ENCODE measurements at regions not wholly inside any gene's neighbourhood (a gene's known extent, or its start where the extent isn't known, plus 50 kb on each side); places are given as distances from the start of the nearest gene placed in this dataset.

DNA sequence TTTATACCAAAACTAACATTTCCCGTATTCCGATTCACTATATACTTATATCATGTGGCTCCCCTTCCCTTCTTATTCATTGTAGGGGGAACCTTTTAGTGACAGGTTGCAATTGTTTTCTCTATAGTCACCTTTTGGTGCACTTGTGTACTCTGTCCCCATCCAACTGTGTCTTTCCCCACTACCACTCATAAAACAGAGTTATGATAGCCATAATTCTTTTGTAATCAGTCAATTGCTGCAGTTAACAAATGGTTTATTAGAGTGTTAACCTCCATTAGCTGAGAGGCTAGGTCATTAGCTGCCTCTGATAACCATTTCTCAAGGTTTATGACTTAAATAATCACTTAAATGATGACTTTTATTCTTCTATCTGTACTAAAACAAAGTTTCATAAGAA is 338.1 kb upstream of the SEL1L start:
- H3K4me3 ChIP-seq (replicated peaks; ENCODE audit: insufficient read depth, low read length) = no peak overlapping the region
- H3K27me3 ChIP-seq (ENCODE audit: insufficient read depth, poor library complexity, severe bottlenecking) = no peaks in the 10 kb centered on the region
- DNase-seq (ENCODE audit: low read depth in 1 of 2, low spot score in 1 of 2) = no peak
- TF ChIP-seq, protein P1, sequence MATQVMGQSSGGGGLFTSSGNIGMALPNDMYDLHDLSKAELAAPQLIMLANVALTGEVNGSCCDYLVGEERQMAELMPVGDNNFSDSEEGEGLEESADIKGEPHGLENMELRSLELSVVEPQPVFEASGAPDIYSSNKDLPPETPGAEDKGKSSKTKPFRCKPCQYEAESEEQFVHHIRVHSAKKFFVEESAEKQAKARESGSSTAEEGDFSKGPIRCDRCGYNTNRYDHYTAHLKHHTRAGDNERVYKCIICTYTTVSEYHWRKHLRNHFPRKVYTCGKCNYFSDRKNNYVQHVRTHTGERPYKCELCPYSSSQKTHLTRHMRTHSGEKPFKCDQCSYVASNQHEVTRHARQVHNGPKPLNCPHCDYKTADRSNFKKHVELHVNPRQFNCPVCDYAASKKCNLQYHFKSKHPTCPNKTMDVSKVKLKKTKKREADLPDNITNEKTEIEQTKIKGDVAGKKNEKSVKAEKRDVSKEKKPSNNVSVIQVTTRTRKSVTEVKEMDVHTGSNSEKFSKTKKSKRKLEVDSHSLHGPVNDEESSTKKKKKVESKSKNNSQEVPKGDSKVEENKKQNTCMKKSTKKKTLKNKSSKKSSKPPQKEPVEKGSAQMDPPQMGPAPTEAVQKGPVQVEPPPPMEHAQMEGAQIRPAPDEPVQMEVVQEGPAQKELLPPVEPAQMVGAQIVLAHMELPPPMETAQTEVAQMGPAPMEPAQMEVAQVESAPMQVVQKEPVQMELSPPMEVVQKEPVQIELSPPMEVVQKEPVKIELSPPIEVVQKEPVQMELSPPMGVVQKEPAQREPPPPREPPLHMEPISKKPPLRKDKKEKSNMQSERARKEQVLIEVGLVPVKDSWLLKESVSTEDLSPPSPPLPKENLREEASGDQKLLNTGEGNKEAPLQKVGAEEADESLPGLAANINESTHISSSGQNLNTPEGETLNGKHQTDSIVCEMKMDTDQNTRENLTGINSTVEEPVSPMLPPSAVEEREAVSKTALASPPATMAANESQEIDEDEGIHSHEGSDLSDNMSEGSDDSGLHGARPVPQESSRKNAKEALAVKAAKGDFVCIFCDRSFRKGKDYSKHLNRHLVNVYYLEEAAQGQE (IDR thresholded peaks at IDR 0.05; ENCODE audit: insufficient replicate concordance, low read depth) = no peak
- no peak overlapping the region for H3K27ac ChIP-seq (replicated peaks)

DNA sequence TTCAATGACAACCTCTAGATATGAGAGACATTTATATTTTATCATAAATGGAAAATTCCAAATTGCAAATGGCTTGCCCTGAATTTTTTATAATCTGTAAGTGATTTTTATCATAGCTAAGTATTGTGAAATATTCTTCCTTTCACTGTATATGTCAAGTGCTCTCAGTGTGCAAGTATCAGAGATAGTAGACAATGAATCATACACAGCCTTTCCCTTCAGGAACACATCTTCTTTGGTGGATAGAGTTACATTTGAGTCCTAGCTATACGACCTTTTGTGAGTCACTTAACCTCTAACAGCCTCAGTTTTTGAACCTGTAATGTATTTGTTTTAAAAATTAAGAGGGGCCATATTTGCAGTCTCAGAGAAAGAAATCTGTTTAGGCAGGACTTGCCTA is 350.7 kb upstream of the SEL1L start:
- TF ChIP-seq, protein P1 (IDR thresholded peaks at IDR 0.05; ENCODE audit: insufficient replicate concordance, low read depth) = no peak
- TF ChIP-seq SPI1 (IDR thresholded peaks at IDR 0.05; ENCODE audit: borderline replicate concordance, low read depth) (no peak), POLR2AphosphoS5 (IDR thresholded peaks at IDR 0.05; ENCODE audit: low read depth) (no peak), GABPA (IDR thresholded peaks at IDR 0.05; ENCODE audit: low read depth) (no peak)
- no peak for DNase-seq (ENCODE audit: low read depth in 1 of 2, low spot score in 1 of 2)
- Histone ChIP-seq H3K4me3 (replicated peaks; ENCODE audit: insufficient read depth, low read length) (no peak overlapping the region), H3K27ac (replicated peaks) (no peak overlapping the region), H3K27me3 (ENCODE audit: insufficient read depth, poor library complexity, severe bottlenecking) (no peaks in the 10 kb centered on the region)

DNA sequence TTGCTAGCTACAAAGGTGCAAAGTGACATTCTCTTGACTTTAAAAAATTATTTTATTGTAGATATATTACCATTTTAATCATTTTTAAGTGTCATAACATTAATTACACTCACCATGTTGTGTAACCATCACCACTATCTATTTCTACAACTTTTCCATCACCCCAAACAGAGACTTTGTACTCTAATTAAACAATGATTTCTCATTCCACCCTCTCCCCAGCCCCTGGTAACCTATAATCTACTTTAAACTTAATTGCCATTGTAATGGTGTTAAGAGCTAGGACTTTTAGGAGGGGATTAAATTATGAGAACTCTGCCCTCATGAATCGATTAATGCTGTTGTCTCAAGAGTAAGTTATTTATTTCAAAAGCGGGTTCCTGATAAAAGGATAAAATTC is 352.9 kb upstream of the SEL1L start:
- no peak overlapping the region for H3K4me3 ChIP-seq (replicated peaks; ENCODE audit: insufficient read depth, low read length)
- H3K27ac ChIP-seq (replicated peaks) = no peak overlapping the region
- H3K27me3 ChIP-seq (ENCODE audit: insufficient read depth, poor library complexity, severe bottlenecking) = no peaks in the 10 kb centered on the region
- no peak for DNase-seq (ENCODE audit: low read depth in 1 of 2, low spot score in 1 of 2)
- TF ChIP-seq, protein P1 (IDR thresholded peaks at IDR 0.05; ENCODE audit: insufficient replicate concordance, low read depth) = no peak
- TF ChIP-seq POLR2AphosphoS5 (IDR thresholded peaks at IDR 0.05; ENCODE audit: low read depth) (no peak), GABPA (IDR thresholded peaks at IDR 0.05; ENCODE audit: low read depth) (no peak), SPI1 (IDR thresholded peaks at IDR 0.05; ENCODE audit: borderline replicate concordance, low read depth) (no peak)
- TF ChIP-seq, protein P2, sequence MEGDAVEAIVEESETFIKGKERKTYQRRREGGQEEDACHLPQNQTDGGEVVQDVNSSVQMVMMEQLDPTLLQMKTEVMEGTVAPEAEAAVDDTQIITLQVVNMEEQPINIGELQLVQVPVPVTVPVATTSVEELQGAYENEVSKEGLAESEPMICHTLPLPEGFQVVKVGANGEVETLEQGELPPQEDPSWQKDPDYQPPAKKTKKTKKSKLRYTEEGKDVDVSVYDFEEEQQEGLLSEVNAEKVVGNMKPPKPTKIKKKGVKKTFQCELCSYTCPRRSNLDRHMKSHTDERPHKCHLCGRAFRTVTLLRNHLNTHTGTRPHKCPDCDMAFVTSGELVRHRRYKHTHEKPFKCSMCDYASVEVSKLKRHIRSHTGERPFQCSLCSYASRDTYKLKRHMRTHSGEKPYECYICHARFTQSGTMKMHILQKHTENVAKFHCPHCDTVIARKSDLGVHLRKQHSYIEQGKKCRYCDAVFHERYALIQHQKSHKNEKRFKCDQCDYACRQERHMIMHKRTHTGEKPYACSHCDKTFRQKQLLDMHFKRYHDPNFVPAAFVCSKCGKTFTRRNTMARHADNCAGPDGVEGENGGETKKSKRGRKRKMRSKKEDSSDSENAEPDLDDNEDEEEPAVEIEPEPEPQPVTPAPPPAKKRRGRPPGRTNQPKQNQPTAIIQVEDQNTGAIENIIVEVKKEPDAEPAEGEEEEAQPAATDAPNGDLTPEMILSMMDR (IDR thresholded peaks at IDR 0.05; ENCODE audit: insufficient read depth, low read length) = no peak

DNA sequence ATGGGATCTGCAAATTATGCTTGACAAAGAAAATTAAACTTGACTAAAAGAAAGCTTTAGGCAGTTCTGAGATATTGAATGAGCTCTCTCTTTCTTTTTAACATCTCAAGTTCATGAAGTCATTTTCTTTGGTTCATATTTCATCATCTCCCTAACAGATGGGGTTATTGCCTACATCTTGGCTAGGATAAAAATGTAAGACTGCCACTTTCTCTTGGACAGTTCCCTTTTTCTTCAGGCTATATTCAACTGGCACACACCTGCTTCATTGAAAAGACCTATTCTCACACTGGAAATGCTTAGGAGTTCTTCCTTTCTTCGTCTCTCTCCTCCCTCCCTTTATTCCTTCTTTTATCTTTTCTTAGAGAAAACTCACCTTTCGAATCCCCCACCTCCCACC is 355.9 kb upstream of the SEL1L start:
- no peak for DNase-seq (ENCODE audit: low read depth in 1 of 2, low spot score in 1 of 2)
- Histone ChIP-seq H3K4me3 (replicated peaks; ENCODE audit: insufficient read depth, low read length) (no peak overlapping the region), H3K27ac (replicated peaks) (no peak overlapping the region), H3K27me3 (ENCODE audit: insufficient read depth, poor library complexity, severe bottlenecking) (no peaks in the 10 kb centered on the region)
- TF ChIP-seq, protein P2 (IDR thresholded peaks at IDR 0.05; ENCODE audit: insufficient read depth, low read length) = no peak
- TF ChIP-seq POLR2AphosphoS5 (IDR thresholded peaks at IDR 0.05; ENCODE audit: low read depth) (no peak), SPI1 (IDR thresholded peaks at IDR 0.05; ENCODE audit: borderline replicate concordance, low read depth) (peak; percentile 73; the same call in 1 of the 2 replicates), GABPA (IDR thresholded peaks at IDR 0.05; ENCODE audit: low read depth) (no peak)
- TF ChIP-seq, protein P1 (IDR thresholded peaks at IDR 0.05; ENCODE audit: insufficient replicate concordance, low read depth) = peak; percentile 63
